GM18870 (cell line): ENCODE measurements at regions not wholly inside any gene's neighbourhood (a gene's known extent, or its start where the extent isn't known, plus 50 kb on each side); places are given as distances from the start of the nearest gene placed in this dataset.
"Not testable (repeated sequence)": the region's sequence is repeated elsewhere in the genome, so short reads cannot be mapped to it uniquely, and the experiment has no call there.

ENCODE experiments used
- ATAC-seq: cut with Tn5 transposase; IDR thresholded peaks from one replicate; pipeline ENCODE4 v1.9.1; 2021; ENCODE audit warnings: moderate library complexity; ENCODE audit not compliant: unreplicated experiment

GRCh38 chr14:22492622-22493542 lies 96.1 kb downstream of the DAD1 start:
- no peak for ATAC-seq

DNA sequence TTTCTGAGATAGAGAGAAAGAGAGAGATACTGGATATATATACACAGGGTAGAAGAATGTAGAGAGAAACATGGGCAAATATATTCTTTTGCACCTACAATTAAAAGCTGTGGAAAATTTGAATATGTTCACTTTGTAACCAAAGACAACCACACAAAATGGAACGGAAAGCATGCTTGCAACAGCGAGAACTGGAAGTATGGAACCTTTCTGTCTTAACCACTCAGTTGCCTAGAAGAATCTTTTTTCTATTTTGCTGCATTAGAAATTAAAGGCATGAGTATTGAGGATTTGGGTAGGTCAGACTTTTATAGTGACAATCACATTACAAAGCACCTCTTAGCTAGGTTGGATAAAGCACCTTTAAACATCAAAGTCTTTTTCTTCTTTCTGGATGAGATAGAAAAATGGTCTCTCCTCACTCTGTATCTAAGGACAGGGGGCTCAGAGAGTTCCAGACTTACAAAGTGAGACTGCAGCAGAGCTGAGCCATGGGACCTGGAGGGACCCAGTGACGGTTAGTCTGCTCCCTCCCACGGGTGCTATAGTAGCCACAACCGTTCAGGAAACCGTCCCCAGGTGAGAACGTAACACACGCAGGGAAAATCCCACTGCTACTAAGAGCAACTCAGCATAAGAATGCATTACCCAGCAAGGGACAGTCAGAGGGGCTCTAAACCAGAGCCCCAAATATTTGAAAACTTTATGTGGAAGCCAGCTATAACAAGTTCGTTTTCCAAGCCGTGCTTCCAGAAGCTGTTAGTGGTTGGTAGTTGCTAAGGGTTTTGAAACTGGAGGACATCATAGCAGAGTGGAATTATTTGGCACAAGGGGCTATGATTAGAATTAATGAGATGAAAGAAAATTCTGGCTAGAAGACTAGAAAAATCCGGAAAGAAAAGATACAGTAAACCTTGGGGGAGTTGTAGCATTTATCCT lies 97.1 kb downstream of the DAD1 start:
- no peak for ATAC-seq

GRCh38 chr14:22491053-22491452 lies 98.0 kb downstream of the DAD1 start:
- not testable (repeated sequence) for ATAC-seq

GRCh38 chr14:22489957-22490950 lies 98.8 kb downstream of the DAD1 start:
- ATAC-seq, result no peak

- ATAC-seq, result no peak
Observed at GRCh38 chr14:22489244-22489545, 99.8 kb downstream of the DAD1 start.

DNA sequence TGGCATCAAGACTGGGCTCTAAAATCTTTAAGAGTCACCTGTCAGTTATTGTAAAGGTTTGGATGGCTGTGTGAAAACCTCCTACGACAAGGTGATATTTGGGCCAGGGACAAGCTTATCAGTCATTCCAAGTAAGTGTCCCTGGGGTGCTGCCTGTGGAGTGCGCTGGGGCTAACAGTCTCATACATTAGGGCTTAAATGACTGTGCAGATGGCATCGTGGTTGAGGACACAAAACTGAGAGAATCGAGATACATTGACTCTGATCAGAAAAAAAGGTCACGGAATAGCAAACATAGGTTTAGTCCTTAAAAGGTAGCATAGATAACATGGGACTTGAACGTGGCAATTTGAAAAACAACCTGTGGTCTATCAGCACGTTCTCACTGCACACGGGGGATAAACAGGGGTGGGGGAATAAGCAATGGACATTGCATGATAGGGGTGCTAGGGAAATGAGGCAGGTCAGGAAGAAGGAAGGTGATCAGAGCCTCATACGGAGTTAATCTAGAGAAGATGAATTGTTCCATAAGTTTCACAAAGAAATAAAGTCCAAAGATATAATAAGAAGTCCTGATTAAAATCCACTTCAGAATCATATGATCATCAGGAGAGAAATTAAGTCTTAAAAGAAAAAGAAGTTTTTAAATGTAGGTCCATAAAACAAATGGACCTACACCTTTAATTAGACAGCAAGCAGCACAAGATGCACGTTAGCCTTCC lies 100.3 kb downstream of the DAD1 start:
- ATAC-seq, result peak; percentile 31

GRCh38 chr14:22487941-22488340 lies 101.1 kb downstream of the DAD1 start:
- ATAC-seq, result no peak

DNA sequence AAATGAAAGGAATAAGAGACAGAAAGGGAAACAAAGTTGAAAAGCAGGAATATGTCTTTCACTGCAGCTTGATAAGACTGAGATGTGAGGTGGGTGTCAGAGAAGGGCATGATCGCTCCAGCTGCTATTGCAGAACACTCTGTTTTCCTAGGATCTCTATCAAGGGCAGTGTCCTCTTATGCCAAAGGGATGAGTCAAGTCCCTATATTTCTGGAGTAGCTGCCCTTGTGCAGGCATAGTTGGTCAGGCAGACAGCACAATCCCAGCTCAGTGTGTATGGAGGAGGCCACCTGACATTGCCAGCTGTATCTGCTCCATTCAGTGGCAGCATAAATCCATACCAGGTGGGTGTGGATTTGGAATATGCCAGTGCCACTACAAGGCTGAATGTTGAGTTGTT lies 101.6 kb downstream of the DAD1 start:
- no peak for ATAC-seq

DNA sequence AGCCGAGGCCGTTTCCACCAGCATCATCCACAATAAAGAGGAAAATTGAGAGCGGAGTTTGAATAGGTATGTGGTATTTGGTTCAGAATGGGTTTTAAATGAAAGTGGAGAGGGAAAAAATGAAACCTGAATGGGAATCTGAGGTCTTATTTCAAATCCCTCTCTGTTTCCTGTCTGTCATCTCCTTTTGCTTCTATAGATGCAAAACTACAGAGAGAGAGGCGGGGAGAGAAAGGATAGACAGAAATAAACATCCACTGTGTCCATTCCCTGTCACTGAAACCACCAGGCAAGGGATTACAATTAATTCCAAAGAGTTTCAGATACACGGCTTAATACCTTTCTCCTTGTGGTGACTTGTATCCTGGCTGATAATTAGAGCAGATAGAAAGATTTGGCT lies 102.3 kb downstream of the DAD1 start:
- ATAC-seq, result no peak

GRCh38 chr14:22485649-22486048 lies 103.4 kb downstream of the DAD1 start:
- ATAC-seq, result no peak

DNA sequence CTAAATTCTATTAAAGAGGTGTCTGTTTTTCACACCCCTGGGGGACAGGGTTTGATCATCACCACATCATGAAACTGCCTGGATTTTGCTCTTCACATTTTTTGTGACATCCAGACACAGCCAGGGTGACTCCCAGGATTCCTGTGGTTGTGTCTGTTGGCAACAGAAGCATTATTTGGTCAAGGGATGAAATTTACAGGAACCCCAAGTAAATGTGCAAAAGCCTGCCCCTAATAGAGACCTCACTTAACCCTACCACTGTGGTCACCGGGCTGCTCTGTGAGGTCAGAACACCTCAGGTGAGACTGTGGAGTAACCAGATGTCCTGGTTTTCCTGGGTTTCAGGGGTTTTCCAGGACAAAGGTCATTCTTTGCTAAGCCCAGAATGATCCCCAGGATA lies 103.8 kb downstream of the DAD1 start:
- ATAC-seq, result no peak

- no peak for ATAC-seq
Observed at GRCh38 chr14:22484632-22485031, 104.4 kb downstream of the DAD1 start.

- no peak for ATAC-seq
Observed at GRCh38 chr14:22483863-22484593, 105.0 kb downstream of the DAD1 start.

GRCh38 chr14:22482782-22483553 lies 106.1 kb downstream of the DAD1 start:
- no peak for ATAC-seq

- ATAC-seq, result no peak
Observed at GRCh38 chr14:22482085-22482694, 106.8 kb downstream of the DAD1 start.

- ATAC-seq, result no peak
Observed at GRCh38 chr14:22481546-22481945, 107.5 kb downstream of the DAD1 start.

DNA sequence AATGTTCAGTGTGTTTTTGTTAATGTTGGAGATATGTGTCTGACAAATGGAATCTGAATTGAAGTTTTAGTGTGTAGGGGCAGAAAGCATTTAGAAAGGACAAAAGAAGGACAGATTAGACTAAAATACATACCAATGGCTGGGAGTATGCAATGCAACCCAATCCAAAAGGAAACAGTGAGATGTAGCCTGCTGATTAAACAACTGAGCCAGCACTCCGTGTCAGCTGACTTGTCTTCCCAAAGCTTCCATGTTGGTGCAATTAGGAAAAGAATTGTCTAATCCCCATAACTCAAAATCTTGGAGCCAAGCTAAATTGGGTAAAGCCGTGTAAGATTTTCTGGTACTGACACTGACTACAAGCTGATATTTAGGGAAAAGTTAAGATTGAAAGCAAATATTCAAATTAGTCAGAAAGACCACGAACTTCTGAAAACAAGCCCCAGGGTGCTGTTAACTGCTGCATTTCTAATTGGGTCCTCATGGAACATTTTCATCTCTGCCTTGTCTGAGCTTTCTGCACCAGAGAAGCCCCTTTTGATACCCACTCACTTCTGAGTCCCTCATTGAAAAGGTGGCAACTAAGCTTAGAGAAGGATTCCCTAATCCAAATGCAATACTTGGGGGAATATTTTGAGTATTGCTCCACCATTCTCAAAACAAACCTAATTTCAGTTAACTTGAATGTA lies 109.1 kb downstream of the DAD1 start:
- no peak for ATAC-seq

GRCh38 chr14:22479132-22479531 lies 109.9 kb downstream of the DAD1 start:
- ATAC-seq, result no peak
